ENCODE measurements at regions not wholly inside any gene's neighbourhood (a gene's known extent, or its start where the extent isn't known, plus 50 kb on each side); places are given as distances from the start of the nearest gene placed in this dataset.

- Mint-ChIP-seq H3K36me3 (ENCODE audit: insufficient read depth in 1 of 3, low read depth in 3 of 3) (peaks cover 0 to 4% (median 1%) of the 10 kb centered on the region in 3 experiments; a peak in 3 of 7 replicates), H3K27ac (no peak overlapping the region), H3K9me3 (peaks cover 8 to 9% of the 10 kb centered on the region in 2 experiments; a peak in 4 of 5 replicates), H3K4me3 (no peak overlapping the region), H3K4me1 (peaks cover 5% of the 10 kb centered on the region in 2 experiments), H3K27me3 (ENCODE audit: low read depth) (no peaks in the 10 kb centered on the region; the same call in 1 of the 2 replicates)
- H2BK120ac ChIP-seq (ENCODE audit: low read depth, low read length, poor library complexity, severe bottlenecking), result no peak overlapping the region
- no peak overlapping the region for H2BK5ac ChIP-seq (ENCODE audit: insufficient read length, low read length)
- no peak overlapping the region for H3K4ac ChIP-seq (ENCODE audit: low read depth, low read length)
- no peak overlapping the region for H4K8ac ChIP-seq (replicated peaks; ENCODE audit: insufficient read length, low read depth, low read length)
- H3K9me3 ChIP-seq (ENCODE audit: control insufficient read depth, low read depth, low read length), result no peaks in the 10 kb centered on the region
- no peak overlapping the region for H2AK5ac ChIP-seq (ENCODE audit: insufficient read length, low read length)
- no peak overlapping the region for H3K23ac ChIP-seq (ENCODE audit: insufficient read length, low read depth, low read length)
- H3K79me1 ChIP-seq (ENCODE audit: insufficient read depth, low read depth, low read length, poor library complexity, severe bottlenecking), result no peaks in the 10 kb centered on the region
- no peak overlapping the region for H3K56ac ChIP-seq (ENCODE audit: insufficient read length, low read depth, low read length)
- no peaks in the 10 kb centered on the region for H3K79me2 ChIP-seq (ENCODE audit: insufficient read depth, low read length)
- no peak overlapping the region for H2AFZ ChIP-seq (ENCODE audit: low read length)
- 0 out of 2 replicates have a peak, but pooled peaks cover 2% of the 10 kb centered on the region for H3K4me1 ChIP-seq (ENCODE audit: insufficient read depth, low read length)
- DNase-seq, result no peak
- no peaks in the 10 kb centered on the region for H3K23me2 ChIP-seq (ENCODE audit: insufficient read length, low read depth, low read length, poor library complexity, severe bottlenecking)
- no peak overlapping the region for H4K91ac ChIP-seq (ENCODE audit: insufficient read length, low read depth, low read length)
- TF ChIP-seq CTCF (conservative IDR thresholded peaks at IDR 0.05), result no peak
- no peak overlapping the region for H3T11ph ChIP-seq (ENCODE audit: low read length)
- H3K18ac ChIP-seq (ENCODE audit: insufficient read length, low read depth, low read length), result no peak overlapping the region
- no peak overlapping the region for H4K5ac ChIP-seq (ENCODE audit: insufficient read length, low read depth, low read length)
- H2BK15ac ChIP-seq (ENCODE audit: low read depth, low read length), result no peak overlapping the region
- H2BK12ac ChIP-seq (ENCODE audit: insufficient read length, low read depth, low read length), result no peak overlapping the region
- H3K27ac ChIP-seq (ENCODE audit: insufficient read length, low read depth, low read length), result no peak overlapping the region
- H3K4me2 ChIP-seq (ENCODE audit: insufficient read depth, insufficient read length, low read length), result no peak overlapping the region
- H3K9ac ChIP-seq (ENCODE audit: extremely low read depth, insufficient read length, low read length), result no peak overlapping the region
- H3K14ac ChIP-seq (ENCODE audit: insufficient read depth, low read length), result no peak overlapping the region
- no peaks in the 10 kb centered on the region for H3K27me3 ChIP-seq (ENCODE audit: insufficient read depth, low read length)
- no peak overlapping the region for H2BK20ac ChIP-seq (ENCODE audit: low read depth, low read length, poor library complexity, severe bottlenecking)
- H4K20me1 ChIP-seq (ENCODE audit: control insufficient read depth, insufficient read depth, insufficient read length), result no peaks in the 10 kb centered on the region
These were observed 507.3 kb upstream of the TNC start for GRCh38 chr9:115625251-115625650.
